Superior temporal gyrus (tissue), 1 donor: ENCODE measurements at regions not wholly inside any gene's neighbourhood (a gene's known extent, or its start where the extent isn't known, plus 50 kb on each side); places are given as distances from the start of the nearest gene placed in this dataset.
A peak's percentile ranks its signal among the peaks of the same experiment; 100 is the strongest.
"Not testable (repeated sequence)": the region's sequence is repeated elsewhere in the genome, so short reads cannot be mapped to it uniquely, and the experiment has no call there.

ENCODE experiments used
- DNase-seq: peaks from one replicate; pipeline ENCODE4 v3.0.0-alpha.2; 2016; ENCODE audit errors: extremely low spot score

- DNase-seq: no peak
Observed at GRCh38 chr21:18550361-18550760, 146.8 kb upstream of the TMPRSS15 start.

GRCh38 chr21:18553786-18554185 is 150.2 kb upstream of the TMPRSS15 start:
- DNase-seq: no peak

GRCh38 chr21:18567770-18568169 is 164.2 kb upstream of the TMPRSS15 start:
- not testable (repeated sequence) for DNase-seq

GRCh38 chr21:18588001-18588662 is 184.5 kb upstream of the TMPRSS15 start:
- DNase-seq: no peak

GRCh38 chr21:18601146-18601545 is 197.6 kb upstream of the TMPRSS15 start:
- DNase-seq: no peak

GRCh38 chr21:18602711-18603110 is 199.1 kb upstream of the TMPRSS15 start:
- no peak for DNase-seq

- no peak for DNase-seq
Observed at GRCh38 chr21:18603261-18603660, 199.7 kb upstream of the TMPRSS15 start.

GRCh38 chr21:18603980-18604379 is 200.4 kb upstream of the TMPRSS15 start:
- no peak for DNase-seq

- DNase-seq: peak; percentile 30
Observed at GRCh38 chr21:18608226-18608625, 204.6 kb upstream of the TMPRSS15 start.

- DNase-seq: no peak
Observed at GRCh38 chr21:18614303-18614702, 210.7 kb upstream of the TMPRSS15 start.

GRCh38 chr21:18617291-18617690 is 213.7 kb upstream of the TMPRSS15 start:
- no peak for DNase-seq

GRCh38 chr21:18620436-18620835 is 216.9 kb upstream of the TMPRSS15 start:
- no peak for DNase-seq

- no peak for DNase-seq
Observed at GRCh38 chr21:18622383-18622782, 218.8 kb upstream of the TMPRSS15 start.

- DNase-seq: no peak
Observed at GRCh38 chr21:18630446-18630845, 226.9 kb upstream of the TMPRSS15 start.

GRCh38 chr21:18636897-18637296 is 233.3 kb upstream of the TMPRSS15 start:
- no peak for DNase-seq

- no peak for DNase-seq
Observed at GRCh38 chr21:18646116-18646515, 242.5 kb upstream of the TMPRSS15 start.

GRCh38 chr21:18655931-18656330 is 252.3 kb upstream of the TMPRSS15 start:
- no peak for DNase-seq

GRCh38 chr21:18661842-18662241 is 258.3 kb upstream of the TMPRSS15 start:
- DNase-seq: no peak

GRCh38 chr21:18663663-18664062 is 260.1 kb upstream of the TMPRSS15 start:
- no peak for DNase-seq

GRCh38 chr21:18666725-18667124 is 263.1 kb upstream of the TMPRSS15 start:
- no peak for DNase-seq

GRCh38 chr21:18673789-18674188 is 270.2 kb upstream of the TMPRSS15 start:
- DNase-seq: no peak

- DNase-seq: no peak
Observed at GRCh38 chr21:18677632-18678031, 274.0 kb upstream of the TMPRSS15 start.

GRCh38 chr21:18705971-18706370 is 302.4 kb upstream of the TMPRSS15 start:
- no peak for DNase-seq

- DNase-seq: no peak
Observed at GRCh38 chr21:18711662-18712061, 308.1 kb upstream of the TMPRSS15 start.
